NCI-H2171 (cell line): ENCODE measurements at regions not wholly inside any gene's neighbourhood (a gene's known extent, or its start where the extent isn't known, plus 50 kb on each side); places are given as distances from the start of the nearest gene placed in this dataset.
"Not testable (repeated sequence)": the region's sequence is repeated elsewhere in the genome, so short reads cannot be mapped to it uniquely, and the experiment has no call there.

Experiments
- DNase-seq: peaks from one replicate; lab custom pipeline; 2025; lab: John Stamatoyannopoulos, UW

GRCh38 chr5:88666761-88667495 is 216.1 kb downstream of the MEF2C start:
- DNase-seq = no peak

GRCh38 chr5:88665750-88666215 is 217.2 kb downstream of the MEF2C start:
- no peak for DNase-seq

- no peak for DNase-seq
These were observed 218.3 kb downstream of the MEF2C start for GRCh38 chr5:88664645-88665044.

GRCh38 chr5:88663793-88664216 is 219.2 kb downstream of the MEF2C start:
- DNase-seq = no peak

GRCh38 chr5:88662846-88663245 is 220.1 kb downstream of the MEF2C start:
- no peak for DNase-seq

- no peak for DNase-seq
These were observed 221.2 kb downstream of the MEF2C start for GRCh38 chr5:88661806-88662207.

GRCh38 chr5:88660947-88661805 is 221.8 kb downstream of the MEF2C start:
- peak; percentile 67 for DNase-seq

- DNase-seq = no peak
These were observed 222.6 kb downstream of the MEF2C start for GRCh38 chr5:88660264-88660946.

GRCh38 chr5:88659529-88660263 is 223.3 kb downstream of the MEF2C start:
- DNase-seq = no peak

- DNase-seq = no peak
These were observed 224.1 kb downstream of the MEF2C start for GRCh38 chr5:88658886-88659285.

- no peak for DNase-seq
These were observed 224.8 kb downstream of the MEF2C start for GRCh38 chr5:88657906-88658775.

GRCh38 chr5:88657136-88657535 is 225.8 kb downstream of the MEF2C start:
- DNase-seq = no peak

- no peak for DNase-seq
These were observed 226.6 kb downstream of the MEF2C start for GRCh38 chr5:88656221-88656950.

GRCh38 chr5:88653471-88653870 is 229.5 kb downstream of the MEF2C start:
- DNase-seq = no peak

GRCh38 chr5:88647901-88648300 is 235.1 kb downstream of the MEF2C start:
- no peak for DNase-seq

GRCh38 chr5:88646866-88647265 is 236.1 kb downstream of the MEF2C start:
- DNase-seq = no peak

GRCh38 chr5:88644676-88645075 is 238.3 kb downstream of the MEF2C start:
- DNase-seq = no peak

- DNase-seq = no peak
These were observed 239.7 kb downstream of the MEF2C start for GRCh38 chr5:88643315-88643714.

GRCh38 chr5:88634014-88634413 is 249.0 kb downstream of the MEF2C start:
- DNase-seq = no peak

- DNase-seq = not testable (repeated sequence)
These were observed 260.1 kb downstream of the MEF2C start for GRCh38 chr5:88622890-88623289.
